NT2/D1 (cell line): ENCODE measurements at regions not wholly inside any gene's neighbourhood (a gene's known extent, or its start where the extent isn't known, plus 50 kb on each side); places are given as distances from the start of the nearest gene placed in this dataset.

Experiments used
- SUZ12 ChIP-seq: IDR thresholded peaks from 2 replicates; pipeline ENCODE4 v1.6.1; 2011; ENCODE audit not compliant: insufficient read length, insufficient read depth; ENCODE audit errors: extremely low read depth
- ZNF274 ChIP-seq: IDR thresholded peaks from 2 replicates; pipeline ENCODE4 v1.6.1; 2011; ENCODE audit warnings: mild to moderate bottlenecking, low read depth, low read length

GRCh38 chr20:19067986-19068385 is 144.5 kb upstream of the SLC24A3 start:
- TF ChIP-seq ZNF274, result no peak
- no peak for TF ChIP-seq SUZ12
